ENCODE measurements at regions not wholly inside any gene's neighbourhood (a gene's known extent, or its start where the extent isn't known, plus 50 kb on each side); places are given as distances from the start of the nearest gene placed in this dataset.

DNA sequence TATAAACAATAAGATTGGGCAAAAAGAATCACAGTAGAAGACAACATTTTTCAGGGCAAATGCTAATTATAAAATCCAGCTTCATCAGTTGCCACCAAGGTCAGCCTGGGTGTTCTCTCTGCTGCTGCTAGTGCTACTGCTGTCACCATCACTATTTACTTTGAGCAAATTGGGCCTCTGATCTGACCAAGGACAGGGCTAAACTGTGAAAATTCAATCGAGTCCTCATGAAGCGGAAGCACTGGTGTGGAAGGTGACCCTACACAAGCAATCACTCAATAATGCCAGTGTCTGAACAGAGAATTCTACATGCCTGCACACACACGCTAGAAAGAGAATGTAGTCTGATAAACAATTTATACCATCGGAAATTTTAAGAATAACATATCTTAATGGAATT, 122.9 kb upstream of the TTC29 start:
- no peak overlapping the region for H3K27ac ChIP-seq (ENCODE audit: low read depth in 2 of 2, low read length in 1 of 2)
- no peak overlapping the region for H3K4me3 ChIP-seq (ENCODE audit: low read depth in 1 of 2, low read length in 2 of 2)
- no peaks in the 10 kb centered on the region for H3K36me3 ChIP-seq (ENCODE audit: control insufficient read depth in 2 of 2, insufficient read depth in 2 of 2, low read length in 1 of 2)
- no peaks in the 10 kb centered on the region for H3K4me1 ChIP-seq (ENCODE audit: control insufficient read depth in 2 of 2, insufficient read depth in 2 of 2, low read length in 1 of 2)
- WGBS, 2 donors, result 74 to 77% methylated on average over 4 of the region's 4 CpGs
- no peaks in the 10 kb centered on the region for H3K27me3 ChIP-seq (ENCODE audit: control insufficient read depth in 1 of 2, insufficient read depth in 2 of 2, low read length in 2 of 2)
- peaks cover 0 to 3% of the 10 kb centered on the region in 2 donors for H3K9me3 ChIP-seq (ENCODE audit: control insufficient read depth in 2 of 2, insufficient read depth in 1 of 2, low read depth in 1 of 2, low read length in 1 of 2)

DNA sequence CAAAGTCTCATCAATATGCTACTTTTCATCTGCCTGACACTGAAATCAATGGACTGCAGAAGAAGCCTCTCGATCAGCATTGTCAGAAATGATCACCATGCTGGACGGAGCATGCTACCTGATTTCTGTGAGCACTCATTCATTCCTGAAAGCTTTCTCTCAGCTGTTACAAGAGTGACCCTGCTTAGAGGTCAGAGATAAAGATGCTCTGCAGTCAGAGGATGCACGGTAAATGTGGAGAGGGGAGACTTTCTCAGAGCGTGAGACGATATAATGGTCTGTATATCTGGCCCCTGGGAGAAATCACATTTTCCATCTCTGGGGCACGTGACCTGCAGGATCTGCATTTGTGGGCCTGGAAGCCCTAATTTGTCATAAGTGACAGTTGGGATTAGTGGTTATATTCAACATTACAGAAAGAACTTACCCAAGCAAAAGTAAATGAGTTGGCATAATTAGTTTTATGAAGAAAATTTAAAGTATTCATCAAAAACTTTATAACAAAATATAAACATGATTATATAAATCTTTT, 125.6 kb upstream of the TTC29 start:
- WGBS, 2 donors, result 78 to 84% methylated on average over 6 of the region's 6 CpGs
- H3K4me1 ChIP-seq (ENCODE audit: control insufficient read depth in 2 of 2, insufficient read depth in 2 of 2, low read length in 1 of 2), result no peaks in the 10 kb centered on the region
- H3K27ac ChIP-seq (ENCODE audit: low read depth in 2 of 2, low read length in 1 of 2), result no peak overlapping the region
- H3K36me3 ChIP-seq (ENCODE audit: control insufficient read depth in 2 of 2, insufficient read depth in 2 of 2, low read length in 1 of 2), result no peaks in the 10 kb centered on the region
- peaks cover 0 to 3% of the 10 kb centered on the region in 2 donors for H3K9me3 ChIP-seq (ENCODE audit: control insufficient read depth in 2 of 2, insufficient read depth in 1 of 2, low read depth in 1 of 2, low read length in 1 of 2)
- H3K4me3 ChIP-seq (ENCODE audit: low read depth in 1 of 2, low read length in 2 of 2), result no peak overlapping the region
- H3K27me3 ChIP-seq (ENCODE audit: control insufficient read depth in 1 of 2, insufficient read depth in 2 of 2, low read length in 2 of 2), result no peaks in the 10 kb centered on the region

DNA sequence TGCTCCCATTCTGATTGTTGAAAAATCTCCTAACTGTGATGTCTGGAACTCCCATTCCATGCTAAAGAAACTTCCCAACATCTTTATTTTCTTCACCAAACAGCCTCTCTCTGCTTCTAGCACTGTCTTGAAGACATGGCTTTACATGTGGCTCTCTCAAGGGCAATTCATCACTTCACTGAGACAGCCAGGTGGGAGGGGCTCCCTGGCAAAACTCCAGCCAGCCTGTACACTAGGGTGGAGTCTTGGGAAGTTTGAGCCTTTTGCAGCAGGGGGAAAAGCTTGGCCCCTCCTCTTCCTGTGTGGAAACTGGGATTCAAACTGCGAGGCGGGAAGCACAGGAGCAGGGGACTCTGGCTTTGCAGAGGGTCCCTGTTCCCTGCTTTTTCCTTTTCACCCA, 130.5 kb upstream of the TTC29 start:
- H3K4me3 ChIP-seq (ENCODE audit: low read depth in 1 of 2, low read length in 2 of 2), result no peak overlapping the region
- peaks cover 0 to 3% of the 10 kb centered on the region in 2 donors for H3K9me3 ChIP-seq (ENCODE audit: control insufficient read depth in 2 of 2, insufficient read depth in 1 of 2, low read depth in 1 of 2, low read length in 1 of 2)
- no peaks in the 10 kb centered on the region for H3K27me3 ChIP-seq (ENCODE audit: control insufficient read depth in 1 of 2, insufficient read depth in 2 of 2, low read length in 2 of 2)
- WGBS, 2 donors, result 84% methylated on average over 2 of the region's 2 CpGs
- H3K27ac ChIP-seq (ENCODE audit: low read depth in 2 of 2, low read length in 1 of 2), result no peak overlapping the region
- no peaks in the 10 kb centered on the region for H3K36me3 ChIP-seq (ENCODE audit: control insufficient read depth in 2 of 2, insufficient read depth in 2 of 2, low read length in 1 of 2)
- H3K4me1 ChIP-seq (ENCODE audit: control insufficient read depth in 2 of 2, insufficient read depth in 2 of 2, low read length in 1 of 2), result no peaks in the 10 kb centered on the region

DNA sequence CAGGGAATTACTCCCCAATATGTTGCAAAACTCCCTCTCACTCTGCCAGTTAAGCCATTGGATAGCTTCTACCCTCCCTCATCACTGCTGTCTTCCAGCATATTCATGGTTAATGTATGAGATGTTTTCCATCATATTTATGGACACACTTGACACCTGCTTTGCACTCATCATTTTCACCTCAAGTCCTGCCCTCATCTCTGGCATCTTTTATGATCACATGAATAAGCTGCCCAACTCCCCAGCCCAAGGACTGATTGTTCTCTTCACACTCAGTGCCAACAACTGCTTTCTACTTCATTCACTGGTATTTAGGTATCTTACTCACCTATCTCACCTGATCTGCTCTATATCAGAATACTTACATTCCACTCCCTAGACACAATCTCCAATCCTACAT, 131.1 kb upstream of the TTC29 start:
- no peaks in the 10 kb centered on the region for H3K27me3 ChIP-seq (ENCODE audit: control insufficient read depth in 1 of 2, insufficient read depth in 2 of 2, low read length in 2 of 2)
- H3K9me3 ChIP-seq (ENCODE audit: control insufficient read depth in 2 of 2, insufficient read depth in 1 of 2, low read depth in 1 of 2, low read length in 1 of 2), result peaks cover 0 to 3% of the 10 kb centered on the region in 2 donors
- H3K4me3 ChIP-seq (ENCODE audit: low read depth in 1 of 2, low read length in 2 of 2), result no peak overlapping the region
- no peaks in the 10 kb centered on the region for H3K4me1 ChIP-seq (ENCODE audit: control insufficient read depth in 2 of 2, insufficient read depth in 2 of 2, low read length in 1 of 2)
- no peaks in the 10 kb centered on the region for H3K36me3 ChIP-seq (ENCODE audit: control insufficient read depth in 2 of 2, insufficient read depth in 2 of 2, low read length in 1 of 2)
- H3K27ac ChIP-seq (ENCODE audit: low read depth in 2 of 2, low read length in 1 of 2), result no peak overlapping the region

DNA sequence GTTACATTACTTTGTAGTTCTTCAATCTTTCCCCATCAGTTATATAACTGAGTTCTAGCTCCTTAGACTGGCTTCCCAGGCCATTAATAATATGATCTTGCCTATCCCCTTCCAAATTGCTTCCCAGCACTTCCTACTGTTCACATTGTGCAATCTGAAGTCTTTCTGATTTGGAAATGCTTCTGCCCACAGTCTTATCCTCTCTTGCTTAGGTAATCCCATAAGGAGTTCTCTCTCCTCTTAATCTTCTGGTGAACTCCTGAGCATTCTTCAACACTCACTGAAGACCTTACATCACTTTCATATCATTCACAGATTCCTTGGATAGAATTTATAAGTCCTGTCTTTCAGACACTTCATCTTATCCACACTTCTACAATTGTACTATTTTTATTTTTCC, 132.7 kb upstream of the TTC29 start:
- H3K27me3 ChIP-seq (ENCODE audit: control insufficient read depth in 1 of 2, insufficient read depth in 2 of 2, low read length in 2 of 2), result no peaks in the 10 kb centered on the region
- H3K9me3 ChIP-seq (ENCODE audit: control insufficient read depth in 2 of 2, insufficient read depth in 1 of 2, low read depth in 1 of 2, low read length in 1 of 2), result no peaks in the 10 kb centered on the region
- no peaks in the 10 kb centered on the region for H3K36me3 ChIP-seq (ENCODE audit: control insufficient read depth in 2 of 2, insufficient read depth in 2 of 2, low read length in 1 of 2)
- H3K27ac ChIP-seq (ENCODE audit: low read depth in 2 of 2, low read length in 1 of 2), result no peak overlapping the region
- H3K4me3 ChIP-seq (ENCODE audit: low read depth in 1 of 2, low read length in 2 of 2), result no peak overlapping the region
- H3K4me1 ChIP-seq (ENCODE audit: control insufficient read depth in 2 of 2, insufficient read depth in 2 of 2, low read length in 1 of 2), result no peaks in the 10 kb centered on the region

DNA sequence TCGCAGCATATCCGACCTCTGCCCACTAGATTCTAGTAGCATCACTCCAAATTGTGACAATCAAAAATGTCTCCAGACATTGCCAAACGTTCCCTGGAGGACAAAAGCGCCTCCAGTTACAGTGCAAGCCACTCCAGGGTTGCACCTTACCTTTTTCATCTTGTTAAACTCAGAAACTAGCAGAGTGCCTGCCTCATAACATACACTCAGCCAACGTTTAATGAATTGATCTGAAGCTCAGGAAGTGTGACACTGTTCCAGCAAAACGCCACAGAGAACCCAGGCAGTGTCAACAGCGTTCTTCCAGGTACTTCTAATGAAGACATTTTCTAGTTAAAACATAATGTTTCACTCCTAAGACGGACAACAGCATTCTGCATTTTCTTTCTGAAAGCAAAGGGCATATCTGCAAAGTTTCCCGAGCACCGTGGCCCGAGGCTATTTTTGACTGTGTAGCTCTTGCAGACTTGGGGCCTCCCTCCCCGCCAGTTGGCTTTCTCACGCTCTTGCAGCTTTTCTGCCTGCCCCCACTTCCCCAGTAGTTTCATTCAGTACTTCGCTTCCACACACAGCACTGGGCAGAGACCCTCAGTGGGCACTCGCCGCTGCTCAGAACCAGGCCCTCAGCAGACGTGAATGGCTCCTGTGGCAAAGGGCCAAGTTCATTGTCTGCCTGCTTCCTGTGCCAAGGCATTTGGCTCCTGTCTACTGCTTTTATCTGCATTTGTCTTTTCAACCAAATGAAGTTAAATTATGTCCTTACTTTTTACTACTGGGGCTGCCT, 133.4 kb upstream of the TTC29 start:
- WGBS, 2 donors, result 48 to 56% methylated on average over 17 of the region's 17 CpGs
- no peaks in the 10 kb centered on the region for H3K27me3 ChIP-seq (ENCODE audit: control insufficient read depth in 1 of 2, insufficient read depth in 2 of 2, low read length in 2 of 2)

DNA sequence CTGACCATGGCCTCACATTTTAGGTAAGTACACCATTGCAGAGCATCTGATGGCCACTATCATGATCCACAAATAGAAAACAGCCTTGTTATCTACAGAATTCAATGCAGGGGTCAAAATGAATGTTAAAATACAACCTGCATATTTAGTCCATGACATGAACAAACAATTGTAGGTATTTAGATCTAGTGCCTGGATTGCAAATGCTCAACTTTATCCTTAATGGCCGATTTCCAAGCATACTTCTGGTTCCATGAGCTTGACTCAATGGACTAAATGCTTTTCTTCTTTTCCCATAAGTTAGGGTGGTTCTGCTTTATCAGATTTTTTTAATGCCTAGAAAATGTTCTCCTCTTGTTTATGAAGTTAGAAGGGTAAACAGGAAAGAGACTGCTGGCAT, 139.2 kb upstream of the TTC29 start:
- no peaks in the 10 kb centered on the region for H3K9me3 ChIP-seq (ENCODE audit: control insufficient read depth in 2 of 2, insufficient read depth in 1 of 2, low read depth in 1 of 2, low read length in 1 of 2)
- 71 to 74% methylated on average over 1 of the region's 1 CpG for WGBS, 2 donors
- H3K27ac ChIP-seq (ENCODE audit: low read depth in 2 of 2, low read length in 1 of 2), result no peak overlapping the region
- H3K27me3 ChIP-seq (ENCODE audit: control insufficient read depth in 1 of 2, insufficient read depth in 2 of 2, low read length in 2 of 2), result no peaks in the 10 kb centered on the region
- H3K36me3 ChIP-seq (ENCODE audit: control insufficient read depth in 2 of 2, insufficient read depth in 2 of 2, low read length in 1 of 2), result no peaks in the 10 kb centered on the region
- no peak overlapping the region for H3K4me3 ChIP-seq (ENCODE audit: low read depth in 1 of 2, low read length in 2 of 2)
- H3K4me1 ChIP-seq (ENCODE audit: control insufficient read depth in 2 of 2, insufficient read depth in 2 of 2, low read length in 1 of 2), result no peaks in the 10 kb centered on the region

More for the DNA sequence above, 133.4 kb upstream of the TTC29 start:
- Histone ChIP-seq H3K4me1 (ENCODE audit: control insufficient read depth in 2 of 2, insufficient read depth in 2 of 2, low read length in 1 of 2) (no peaks in the 10 kb centered on the region), H3K36me3 (ENCODE audit: control insufficient read depth in 2 of 2, insufficient read depth in 2 of 2, low read length in 1 of 2) (no peaks in the 10 kb centered on the region), H3K27ac (ENCODE audit: low read depth in 2 of 2, low read length in 1 of 2) (no peak overlapping the region), H3K9me3 (ENCODE audit: control insufficient read depth in 2 of 2, insufficient read depth in 1 of 2, low read depth in 1 of 2, low read length in 1 of 2) (no peaks in the 10 kb centered on the region), H3K4me3 (ENCODE audit: low read depth in 1 of 2, low read length in 2 of 2) (no peak overlapping the region)

DNA sequence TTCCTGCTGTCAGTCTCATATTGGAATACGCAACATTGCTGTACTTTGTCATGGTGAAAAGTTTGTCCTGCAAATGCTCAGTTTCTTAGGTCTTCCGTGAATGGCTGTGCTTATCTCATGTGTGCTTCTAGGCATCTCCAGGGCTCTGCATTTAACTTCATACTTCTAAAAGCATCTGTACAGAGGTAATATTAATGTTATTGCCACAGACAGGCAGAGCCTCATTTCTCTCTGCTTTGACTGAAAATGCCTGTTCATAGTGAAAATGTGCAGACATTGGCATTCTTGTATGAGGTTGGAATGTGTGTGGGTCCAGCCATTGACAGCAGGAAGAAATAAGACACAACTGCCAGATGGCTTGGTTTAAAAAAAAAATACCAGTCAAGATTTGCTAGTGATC, 140.1 kb upstream of the TTC29 start:
- Histone ChIP-seq H3K36me3 (ENCODE audit: control insufficient read depth in 2 of 2, insufficient read depth in 2 of 2, low read length in 1 of 2) (no peaks in the 10 kb centered on the region), H3K4me3 (ENCODE audit: low read depth in 1 of 2, low read length in 2 of 2) (no peak overlapping the region), H3K9me3 (ENCODE audit: control insufficient read depth in 2 of 2, insufficient read depth in 1 of 2, low read depth in 1 of 2, low read length in 1 of 2) (no peaks in the 10 kb centered on the region), H3K4me1 (ENCODE audit: control insufficient read depth in 2 of 2, insufficient read depth in 2 of 2, low read length in 1 of 2) (no peaks in the 10 kb centered on the region), H3K27ac (ENCODE audit: low read depth in 2 of 2, low read length in 1 of 2) (no peak overlapping the region), H3K27me3 (ENCODE audit: control insufficient read depth in 1 of 2, insufficient read depth in 2 of 2, low read length in 2 of 2) (no peaks in the 10 kb centered on the region)
- WGBS, 2 donors, result 82 to 89% methylated on average over 2 of the region's 2 CpGs

DNA sequence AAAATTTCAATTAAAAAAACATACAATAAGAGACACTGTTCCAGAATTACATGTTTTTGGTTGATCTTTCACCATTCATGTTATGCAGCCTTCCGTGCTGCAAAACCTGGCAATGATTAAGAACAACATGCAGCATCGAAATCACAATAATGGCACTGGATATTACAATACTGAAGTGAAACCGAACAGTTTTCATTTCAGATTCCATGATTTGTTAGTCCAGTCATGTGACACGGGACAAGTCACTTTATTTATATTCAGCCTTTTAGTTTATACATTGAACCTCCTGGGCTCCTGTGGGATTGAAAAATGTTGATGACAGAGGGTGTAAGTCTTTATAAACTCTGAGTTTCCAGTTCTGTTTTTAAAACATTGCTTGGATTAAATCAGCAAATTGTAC, 142.5 kb upstream of the TTC29 start:
- H3K4me3 ChIP-seq (ENCODE audit: low read depth in 1 of 2, low read length in 2 of 2), result no peak overlapping the region
- no peaks in the 10 kb centered on the region for H3K9me3 ChIP-seq (ENCODE audit: control insufficient read depth in 2 of 2, insufficient read depth in 1 of 2, low read depth in 1 of 2, low read length in 1 of 2)
- 64 to 71% methylated on average over 4 of the region's 4 CpGs for WGBS, 2 donors
- H3K36me3 ChIP-seq (ENCODE audit: control insufficient read depth in 2 of 2, insufficient read depth in 2 of 2, low read length in 1 of 2), result no peaks in the 10 kb centered on the region
- H3K27ac ChIP-seq (ENCODE audit: low read depth in 2 of 2, low read length in 1 of 2), result no peak overlapping the region
- no peaks in the 10 kb centered on the region for H3K4me1 ChIP-seq (ENCODE audit: control insufficient read depth in 2 of 2, insufficient read depth in 2 of 2, low read length in 1 of 2)
- H3K27me3 ChIP-seq (ENCODE audit: control insufficient read depth in 1 of 2, insufficient read depth in 2 of 2, low read length in 2 of 2), result no peaks in the 10 kb centered on the region

DNA sequence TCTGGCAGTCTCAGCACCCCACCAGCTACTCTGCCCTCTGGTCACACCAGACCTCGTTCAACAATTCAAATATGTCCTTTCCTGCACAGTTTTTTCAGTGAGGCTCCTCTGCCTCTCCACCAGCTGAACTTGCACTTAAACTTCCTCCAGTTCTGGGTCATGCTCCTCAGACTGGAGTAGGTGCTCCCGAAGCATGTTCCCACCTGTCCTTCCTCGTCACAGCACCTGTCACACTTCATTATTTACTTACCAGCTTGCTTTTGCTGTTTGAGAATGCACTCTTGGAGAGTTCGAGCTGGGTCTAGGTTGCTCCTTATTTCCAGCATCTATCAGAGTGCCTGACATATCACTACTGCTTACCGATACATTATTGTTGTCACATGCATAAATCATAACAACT, 144.8 kb upstream of the TTC29 start:
- WGBS, 2 donors, result 45% methylated on average over 5 of the region's 5 CpGs
- no peak overlapping the region for H3K4me3 ChIP-seq (ENCODE audit: low read depth in 1 of 2, low read length in 2 of 2)
- no peaks in the 10 kb centered on the region for H3K4me1 ChIP-seq (ENCODE audit: control insufficient read depth in 2 of 2, insufficient read depth in 2 of 2, low read length in 1 of 2)
- H3K27me3 ChIP-seq (ENCODE audit: control insufficient read depth in 1 of 2, insufficient read depth in 2 of 2, low read length in 2 of 2), result peaks cover 0 to 2% of the 10 kb centered on the region in 2 donors
- no peaks in the 10 kb centered on the region for H3K9me3 ChIP-seq (ENCODE audit: control insufficient read depth in 2 of 2, insufficient read depth in 1 of 2, low read depth in 1 of 2, low read length in 1 of 2)
- H3K27ac ChIP-seq (ENCODE audit: low read depth in 2 of 2, low read length in 1 of 2), result no peak overlapping the region
- H3K36me3 ChIP-seq (ENCODE audit: control insufficient read depth in 2 of 2, insufficient read depth in 2 of 2, low read length in 1 of 2), result no peaks in the 10 kb centered on the region

All from esophagus (tissue), 2 donors.